ENCODE measurements at regions not wholly inside any gene's neighbourhood (a gene's known extent, or its start where the extent isn't known, plus 50 kb on each side); places are given as distances from the start of the nearest gene placed in this dataset.

DNA sequence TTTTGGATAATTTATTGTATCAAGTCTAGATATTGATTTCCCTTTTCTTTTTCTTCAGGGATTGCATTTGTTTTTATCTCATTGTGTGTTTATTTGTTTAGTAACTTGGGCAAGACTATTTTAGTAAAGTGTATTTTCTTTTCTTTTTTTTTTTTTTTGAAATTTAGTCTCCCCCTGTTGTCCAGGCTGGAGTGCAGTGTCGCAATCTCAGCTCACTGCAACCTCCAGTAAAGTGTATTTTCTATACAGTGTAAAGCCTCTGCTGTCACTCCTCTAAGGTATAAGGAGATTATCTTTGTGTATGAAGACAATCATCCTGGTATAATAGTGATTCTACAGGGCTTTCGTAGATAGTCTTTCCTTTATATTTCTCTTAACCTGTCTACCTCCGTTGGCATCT, 2546.0 kb downstream of the PCDH9 start:
- peak overlapping the region; percentile 85 for H3K27ac ChIP-seq (ENCODE audit: low read length)

DNA sequence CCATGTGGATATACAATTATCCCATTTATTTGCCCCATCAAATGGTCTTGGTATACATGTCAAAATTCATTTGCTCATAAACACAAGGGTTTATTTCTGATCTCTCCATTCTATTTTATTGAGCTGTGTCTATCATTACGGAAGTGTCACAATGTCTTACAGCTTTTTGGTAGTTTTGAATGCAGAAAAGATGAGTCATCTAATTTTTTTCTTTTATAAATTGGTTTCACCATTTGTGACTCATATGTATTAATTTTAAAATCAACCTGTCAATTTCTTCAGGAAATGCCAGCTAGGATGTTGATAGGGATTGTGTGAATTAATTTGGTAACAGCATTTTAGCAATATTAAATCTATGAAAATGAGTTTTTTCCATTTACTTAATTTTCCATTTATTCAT, 2549.4 kb downstream of the PCDH9 start:
- Histone ChIP-seq H3K9ac (ENCODE audit: low read depth, low read length) (no peak overlapping the region), H3K9me3 (ENCODE audit: insufficient read depth, low read depth, low read length) (no peaks in the 10 kb centered on the region; the same call in none of the 2 replicates), H3K27me3 (ENCODE audit: insufficient read depth, low read length) (no peaks in the 10 kb centered on the region), H3K4me3 (ENCODE audit: low read length) (no peak overlapping the region), H3K36me3 (ENCODE audit: insufficient read depth, low read depth, low read length) (no peaks in the 10 kb centered on the region), H3K4me1 (ENCODE audit: insufficient read depth, low read length) (peaks cover 28% of the 10 kb centered on the region), H3K27ac (ENCODE audit: low read length) (no peak overlapping the region)

More for the DNA sequence above, 2546.0 kb downstream of the PCDH9 start:
- Histone ChIP-seq H3K9ac (ENCODE audit: low read depth, low read length) (peak overlapping the region; percentile 54; the same call in 1 of the 2 replicates), H3K9me3 (ENCODE audit: insufficient read depth, low read depth, low read length) (no peaks in the 10 kb centered on the region; the same call in none of the 2 replicates), H3K4me3 (ENCODE audit: low read length) (peak overlapping the region; percentile 20; the same call in 1 of the 2 replicates), H3K4me1 (ENCODE audit: insufficient read depth, low read length) (peaks cover 30% of the 10 kb centered on the region), H3K27me3 (ENCODE audit: insufficient read depth, low read length) (no peaks in the 10 kb centered on the region), H3K36me3 (ENCODE audit: insufficient read depth, low read depth, low read length) (no peaks in the 10 kb centered on the region)

DNA sequence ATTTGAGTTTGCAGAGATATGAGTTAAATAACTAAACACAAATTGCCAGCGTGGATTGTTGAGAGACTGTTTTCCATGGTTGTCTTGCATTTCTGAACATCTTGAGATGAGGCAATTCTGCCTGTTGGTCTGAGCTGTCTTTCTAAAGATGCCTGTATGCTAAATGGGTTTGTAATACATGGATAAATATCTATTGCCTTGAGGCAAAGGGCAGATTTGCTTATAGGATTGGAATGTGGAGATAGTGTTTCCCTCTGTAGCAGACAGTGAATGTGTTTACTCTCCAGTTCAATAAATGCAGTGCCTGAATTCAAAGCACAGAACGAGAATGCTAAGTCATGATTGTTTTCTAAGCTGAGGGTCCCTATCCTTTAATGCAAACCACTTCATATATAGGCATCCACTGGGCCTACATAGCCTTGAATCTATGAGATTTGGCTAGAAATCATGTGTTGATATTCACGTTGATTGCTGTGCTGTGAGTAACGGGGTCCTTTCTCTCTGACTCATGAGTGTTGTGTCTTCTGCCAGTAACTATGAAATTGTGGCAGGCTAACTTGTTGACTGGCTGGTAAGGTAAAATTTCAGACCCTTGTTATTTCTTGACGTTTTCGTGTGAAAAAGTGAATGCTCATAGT, 2554.8 kb downstream of the PCDH9 start:
- no peaks in the 10 kb centered on the region for H3K9me3 ChIP-seq (ENCODE audit: insufficient read depth, low read depth, low read length)
- no peaks in the 10 kb centered on the region for H3K36me3 ChIP-seq (ENCODE audit: insufficient read depth, low read depth, low read length)
- no peak overlapping the region for H3K9ac ChIP-seq (ENCODE audit: low read depth, low read length)
- no peak overlapping the region for H3K4me3 ChIP-seq (ENCODE audit: low read length)
- H3K4me1 ChIP-seq (ENCODE audit: insufficient read depth, low read length): no peaks in the 10 kb centered on the region
- no peaks in the 10 kb centered on the region for H3K27me3 ChIP-seq (ENCODE audit: insufficient read depth, low read length)
- no peak overlapping the region for H3K27ac ChIP-seq (ENCODE audit: low read length)

DNA sequence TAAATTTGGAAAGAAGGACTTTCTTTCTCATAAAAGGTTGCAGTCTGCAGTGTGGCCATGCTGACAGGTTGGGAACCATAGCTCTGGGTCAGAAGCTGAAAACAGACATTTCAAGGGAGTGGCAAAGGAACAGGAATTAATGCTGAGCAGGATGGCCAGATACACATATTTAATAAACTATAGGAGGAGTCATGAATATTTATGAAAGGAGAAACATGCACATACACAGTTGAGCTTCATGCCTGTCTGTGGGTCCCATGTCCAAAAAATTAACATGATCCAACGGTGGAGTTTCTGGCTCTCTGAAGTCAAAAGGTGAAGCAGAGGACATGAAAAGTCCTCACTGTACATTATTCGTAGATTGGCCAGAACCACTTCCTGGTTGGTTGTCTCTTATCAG, 2556.0 kb downstream of the PCDH9 start:
- no peak overlapping the region for H3K27ac ChIP-seq (ENCODE audit: low read length)
- no peaks in the 10 kb centered on the region for H3K27me3 ChIP-seq (ENCODE audit: insufficient read depth, low read length)
- no peak overlapping the region for H3K4me3 ChIP-seq (ENCODE audit: low read length)
- H3K9me3 ChIP-seq (ENCODE audit: insufficient read depth, low read depth, low read length): no peaks in the 10 kb centered on the region
- H3K36me3 ChIP-seq (ENCODE audit: insufficient read depth, low read depth, low read length): no peaks in the 10 kb centered on the region
- no peak overlapping the region for H3K9ac ChIP-seq (ENCODE audit: low read depth, low read length)
- no peaks in the 10 kb centered on the region for H3K4me1 ChIP-seq (ENCODE audit: insufficient read depth, low read length)

- Histone ChIP-seq H3K36me3 (ENCODE audit: insufficient read depth, low read depth, low read length) (no peaks in the 10 kb centered on the region), H3K4me3 (ENCODE audit: low read length) (no peak overlapping the region), H3K4me1 (ENCODE audit: insufficient read depth, low read length) (no peaks in the 10 kb centered on the region), H3K27ac (ENCODE audit: low read length) (no peak overlapping the region), H3K9me3 (ENCODE audit: insufficient read depth, low read depth, low read length) (no peaks in the 10 kb centered on the region), H3K27me3 (ENCODE audit: insufficient read depth, low read length) (no peaks in the 10 kb centered on the region), H3K9ac (ENCODE audit: low read depth, low read length) (no peak overlapping the region)
Observed at GRCh38 chr13:64672751-64673150, 2557.4 kb downstream of the PCDH9 start.

- H3K9ac ChIP-seq (ENCODE audit: low read depth, low read length): no peak overlapping the region
- H3K9me3 ChIP-seq (ENCODE audit: insufficient read depth, low read depth, low read length): no peaks in the 10 kb centered on the region
- H3K4me1 ChIP-seq (ENCODE audit: insufficient read depth, low read length): no peaks in the 10 kb centered on the region
- H3K36me3 ChIP-seq (ENCODE audit: insufficient read depth, low read depth, low read length): no peaks in the 10 kb centered on the region
- no peak overlapping the region for H3K27ac ChIP-seq (ENCODE audit: low read length)
- no peak overlapping the region for H3K4me3 ChIP-seq (ENCODE audit: low read length)
- no peaks in the 10 kb centered on the region for H3K27me3 ChIP-seq (ENCODE audit: insufficient read depth, low read length)
Observed at GRCh38 chr13:64662887-64663593, 2567.1 kb downstream of the PCDH9 start.

GRCh38 chr13:64648293-64648692, 2581.8 kb downstream of the PCDH9 start:
- H3K4me1 ChIP-seq (ENCODE audit: insufficient read depth, low read length): no peaks in the 10 kb centered on the region
- no peaks in the 10 kb centered on the region for H3K9me3 ChIP-seq (ENCODE audit: insufficient read depth, low read depth, low read length)
- no peaks in the 10 kb centered on the region for H3K36me3 ChIP-seq (ENCODE audit: insufficient read depth, low read depth, low read length)
- no peak overlapping the region for H3K27ac ChIP-seq (ENCODE audit: low read length)
- H3K4me3 ChIP-seq (ENCODE audit: low read length): no peak overlapping the region
- no peaks in the 10 kb centered on the region for H3K27me3 ChIP-seq (ENCODE audit: insufficient read depth, low read length)
- H3K9ac ChIP-seq (ENCODE audit: low read depth, low read length): no peak overlapping the region

DNA sequence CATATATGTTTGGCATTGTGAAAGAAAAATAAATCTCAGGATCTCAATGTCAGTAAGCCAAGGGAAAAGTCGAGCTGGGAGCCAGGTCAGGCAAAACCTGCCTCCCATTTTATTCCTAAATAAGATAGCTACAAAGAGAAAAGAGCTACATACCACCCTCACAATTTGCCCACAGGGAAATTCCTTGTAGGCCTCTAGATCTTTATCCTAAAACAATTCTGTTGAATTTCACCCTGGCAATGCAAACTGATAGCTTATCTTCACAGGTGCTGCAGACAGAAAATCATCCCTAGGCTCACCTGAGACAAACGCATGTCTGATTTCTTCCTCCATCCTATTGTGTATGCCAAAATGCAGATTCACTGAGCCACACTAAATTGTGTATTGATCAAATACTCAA, 2587.1 kb downstream of the PCDH9 start:
- Histone ChIP-seq H3K27me3 (ENCODE audit: insufficient read depth, low read length) (no peaks in the 10 kb centered on the region), H3K4me1 (ENCODE audit: insufficient read depth, low read length) (no peaks in the 10 kb centered on the region)

GRCh38 chr13:64640002-64640401, 2590.1 kb downstream of the PCDH9 start:
- H3K9me3 ChIP-seq (ENCODE audit: insufficient read depth, low read depth, low read length): no peaks in the 10 kb centered on the region

More for the DNA sequence above, 2587.1 kb downstream of the PCDH9 start:
- H3K4me3 ChIP-seq (ENCODE audit: low read length): no peak overlapping the region
- no peak overlapping the region for H3K9ac ChIP-seq (ENCODE audit: low read depth, low read length)
- H3K36me3 ChIP-seq (ENCODE audit: insufficient read depth, low read depth, low read length): no peaks in the 10 kb centered on the region
- no peak overlapping the region for H3K27ac ChIP-seq (ENCODE audit: low read length)
- H3K9me3 ChIP-seq (ENCODE audit: insufficient read depth, low read depth, low read length): no peaks in the 10 kb centered on the region

GRCh38 chr13:64639206-64639605, 2590.9 kb downstream of the PCDH9 start:
- no peak overlapping the region for H3K9ac ChIP-seq (ENCODE audit: low read depth, low read length)
- H3K27ac ChIP-seq (ENCODE audit: low read length): no peak overlapping the region
- H3K27me3 ChIP-seq (ENCODE audit: insufficient read depth, low read length): no peaks in the 10 kb centered on the region
- no peaks in the 10 kb centered on the region for H3K9me3 ChIP-seq (ENCODE audit: insufficient read depth, low read depth, low read length)
- H3K36me3 ChIP-seq (ENCODE audit: insufficient read depth, low read depth, low read length): no peaks in the 10 kb centered on the region
- H3K4me3 ChIP-seq (ENCODE audit: low read length): no peak overlapping the region
- no peaks in the 10 kb centered on the region for H3K4me1 ChIP-seq (ENCODE audit: insufficient read depth, low read length)

More at GRCh38 chr13:64640002-64640401, 2590.1 kb downstream of the PCDH9 start:
- no peak overlapping the region for H3K9ac ChIP-seq (ENCODE audit: low read depth, low read length)
- H3K27ac ChIP-seq (ENCODE audit: low read length): no peak overlapping the region
- H3K27me3 ChIP-seq (ENCODE audit: insufficient read depth, low read length): no peaks in the 10 kb centered on the region
- H3K4me3 ChIP-seq (ENCODE audit: low read length): no peak overlapping the region
- H3K36me3 ChIP-seq (ENCODE audit: insufficient read depth, low read depth, low read length): no peaks in the 10 kb centered on the region
- no peaks in the 10 kb centered on the region for H3K4me1 ChIP-seq (ENCODE audit: insufficient read depth, low read length)

GRCh38 chr13:64633948-64634347, 2596.2 kb downstream of the PCDH9 start:
- no peak overlapping the region for H3K27ac ChIP-seq (ENCODE audit: low read length)
- no peaks in the 10 kb centered on the region for H3K36me3 ChIP-seq (ENCODE audit: insufficient read depth, low read depth, low read length)
- H3K9ac ChIP-seq (ENCODE audit: low read depth, low read length): no peak overlapping the region
- no peaks in the 10 kb centered on the region for H3K9me3 ChIP-seq (ENCODE audit: insufficient read depth, low read depth, low read length)
- no peaks in the 10 kb centered on the region for H3K27me3 ChIP-seq (ENCODE audit: insufficient read depth, low read length)
- no peaks in the 10 kb centered on the region for H3K4me1 ChIP-seq (ENCODE audit: insufficient read depth, low read length)
- no peak overlapping the region for H3K4me3 ChIP-seq (ENCODE audit: low read length)

DNA sequence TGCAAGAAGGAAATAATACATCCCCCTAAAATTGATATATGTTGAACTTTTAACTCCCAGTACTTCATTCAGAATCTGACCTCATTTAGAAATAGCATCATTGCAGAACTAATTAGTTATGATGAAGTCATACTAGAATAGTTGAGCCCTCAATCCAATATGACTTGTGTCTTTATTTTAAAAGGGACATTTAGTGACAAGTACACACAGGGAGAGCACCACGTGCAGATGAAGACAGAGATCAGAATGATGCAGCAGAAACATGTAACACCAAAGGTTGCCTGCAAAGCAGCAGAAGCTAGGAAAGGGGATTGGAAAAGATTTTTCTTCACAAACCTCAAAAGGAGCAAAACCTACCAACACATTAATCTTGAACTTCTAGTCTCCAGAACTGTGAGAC, 2602.5 kb downstream of the PCDH9 start:
- Histone ChIP-seq H3K27me3 (ENCODE audit: insufficient read depth, low read length) (no peaks in the 10 kb centered on the region), H3K9me3 (ENCODE audit: insufficient read depth, low read depth, low read length) (no peaks in the 10 kb centered on the region), H3K9ac (ENCODE audit: low read depth, low read length) (no peak overlapping the region), H3K27ac (ENCODE audit: low read length) (no peak overlapping the region), H3K4me3 (ENCODE audit: low read length) (no peak overlapping the region), H3K36me3 (ENCODE audit: insufficient read depth, low read depth, low read length) (no peaks in the 10 kb centered on the region), H3K4me1 (ENCODE audit: insufficient read depth, low read length) (peaks cover 3% of the 10 kb centered on the region; the same call in 1 of the 2 replicates)
